SK-N-SH (cell line): ENCODE measurements at regions not wholly inside any gene's neighbourhood (a gene's known extent, or its start where the extent isn't known, plus 50 kb on each side); places are given as distances from the start of the nearest gene placed in this dataset.

Experiments
- CTCF ChIA-PET: fragments of 300-600, 350-600 bp; formaldehyde crosslinking; extraction: SDS; loops from one replicate; lab custom pipeline; 2021; lab: Yijun Ruan, JAX
- POLR2A ChIA-PET: fragments of 350-600 bp; sonication (Branson Sonifier 250); formaldehyde crosslinking; extraction: SDS; loops from one replicate; lab custom pipeline; 2020; ENCODE audit warnings: antibody characterized with exemption, inconsistent platforms; lab: Yijun Ruan, JAX
- DNase-seq: peaks from one replicate; pipeline ENCODE4 v3.0.0; 2012
- H2AFZ ChIP-seq: fragments of 200-600 bp; sonication (generic); 2 replicates; pipeline ENCODE4 v1.8.1; 2016; ENCODE audit warnings: antibody characterized with exemption, mild to moderate bottlenecking, low read depth
- H3F3A ChIP-seq: fragments of 200-600 bp; sonication (generic); replicated peaks from 2 replicates; pipeline ENCODE3; 2016; ENCODE audit warnings: antibody characterized with exemption, mild to moderate bottlenecking; ENCODE audit not compliant: insufficient read depth
- H3K27ac ChIP-seq, 2 experiments: fragments of 200-500 bp in 1 of 2; fragments of 200-600 bp in 1 of 2; sonication (Bioruptor generic) in 1 of 2; sonication (generic), shearing (Covaris generic) in 1 of 2; 2 replicates each; pipeline versions ENCODE4 v1.5.1 to v1.6.1; 2014 to 2016; ENCODE audit warnings: low read depth in 2 of 2, inconsistent platforms in 1 of 2, low read length in 1 of 2, mild to moderate bottlenecking in 1 of 2, mixed read lengths in 1 of 2
- H3K27me3 ChIP-seq: fragments of 200-600 bp; sonication (generic), shearing (Covaris generic); 2 replicates; pipeline ENCODE4 v1.6.1; 2016; ENCODE audit warnings: mixed run types; ENCODE audit not compliant: insufficient read depth
- H3K36me3 ChIP-seq, 2 experiments: fragments of 200-500 bp in 1 of 2; fragments of 200-600 bp in 1 of 2; sonication (Bioruptor generic) in 1 of 2; sonication (generic) in 1 of 2; replicated peaks in 1 of 2; 2 replicates each; pipeline versions ENCODE3 to v1.5.1; 2014 to 2016; ENCODE audit warnings: low read length in 1 of 2, mild to moderate bottlenecking in 1 of 2; ENCODE audit not compliant: insufficient read depth in 2 of 2, control insufficient read depth in 1 of 2
- H3K4me1 ChIP-seq, 2 experiments: fragments of 200-500 bp in 1 of 2; fragments of 200-600 bp in 1 of 2; sonication (Bioruptor generic) in 1 of 2; sonication (generic), shearing (Covaris generic) in 1 of 2; 2 replicates each; pipeline versions ENCODE4 v1.5.1 to v1.6.1; 2014 to 2016; ENCODE audit warnings: low read depth in 1 of 2, low read length in 1 of 2, mixed run types in 1 of 2; ENCODE audit not compliant: insufficient read depth in 2 of 2, control insufficient read depth in 1 of 2
- H3K4me2 ChIP-seq: fragments of 200-600 bp; sonication (generic), shearing (Covaris generic); 2 replicates; pipeline ENCODE4 v1.6.1; 2017; ENCODE audit warnings: mixed run types
- H3K4me3 ChIP-seq, 2 experiments: fragments of 200-500 bp in 1 of 2; fragments of 200-600 bp in 1 of 2; sonication (Bioruptor generic) in 1 of 2; sonication (generic), shearing (Covaris generic) in 1 of 2; 2 replicates each; pipeline versions ENCODE4 v1.5.1 to v1.8.1; 2014 to 2016; ENCODE audit warnings: low read depth in 2 of 2, inconsistent platforms in 1 of 2, low read length in 1 of 2, mild to moderate bottlenecking in 1 of 2, mixed read lengths in 1 of 2, moderate library complexity in 1 of 2
- H3K79me2 ChIP-seq: fragments of 200-600 bp; sonication (generic); 2 replicates; pipeline ENCODE4 v1.8.1; 2017; ENCODE audit warnings: mild to moderate bottlenecking; ENCODE audit not compliant: insufficient read depth
- H3K9ac ChIP-seq: fragments of 200-600 bp; sonication (generic); 2 replicates; pipeline ENCODE4 v1.6.1; 2017; ENCODE audit warnings: mixed run types
- H3K9me2 ChIP-seq: fragments of 200-600 bp; sonication (generic); 2 replicates; pipeline ENCODE4 v1.6.1; 2017; ENCODE audit warnings: mixed run types
- H3K9me3 ChIP-seq: fragments of 200-600 bp; sonication (generic); 2 replicates; pipeline ENCODE4 v1.6.1; 2017; ENCODE audit warnings: mixed run types, mild to moderate bottlenecking, moderate library complexity
- H4K20me1 ChIP-seq: fragments of 200-600 bp; sonication (generic); 2 replicates; pipeline ENCODE4 v1.6.1; 2017; ENCODE audit warnings: mild to moderate bottlenecking, mixed run types; ENCODE audit not compliant: insufficient read depth
- CHD2 ChIP-seq: fragments of 150-350 bp; IDR thresholded peaks from 2 replicates; pipeline ENCODE4 v1.6.1; 2018; ENCODE audit warnings: low read length; ENCODE audit not compliant: partially characterized antibody
- EP300 ChIP-seq, 2 experiments: IDR thresholded peaks; 2 replicates each; pipeline versions ENCODE4 v1.4.0 to v1.6.1; 2012; ENCODE audit warnings: borderline replicate concordance in 1 of 2, low read depth in 1 of 2, low read length in 1 of 2
- EZH2phosphoT487 ChIP-seq: fragments of 200-600 bp; sonication (generic); IDR thresholded peaks from 2 replicates; pipeline ENCODE4 v1.6.1; 2017; ENCODE audit warnings: low read depth, mixed run types, mild to moderate bottlenecking, antibody characterized with exemption, moderate library complexity, borderline replicate concordance
- GATA2 ChIP-seq: sonication (generic); formaldehyde crosslinking; IDR thresholded peaks from 2 replicates; pipeline ENCODE4 v1.5.0; 2020; ENCODE audit warnings: mild to moderate bottlenecking, missing genetic modification reagents
- JUND ChIP-seq: IDR thresholded peaks from 2 replicates; pipeline ENCODE4 v1.4.0; 2012
- NFIC ChIP-seq: IDR thresholded peaks from 2 replicates; pipeline ENCODE4 v1.4.0; 2012; ENCODE audit warnings: borderline replicate concordance
- RAD21 ChIP-seq: IDR thresholded peaks from 2 replicates; pipeline ENCODE4 v1.6.1; 2012; ENCODE audit warnings: mild to moderate bottlenecking, low read length
- RCOR1 ChIP-seq: fragments of 150-350 bp; IDR thresholded peaks from 2 replicates; pipeline ENCODE4 v1.6.1; 2017; ENCODE audit warnings: antibody characterized with exemption, low read length
- RFX5 ChIP-seq: IDR thresholded peaks from 2 replicates; pipeline ENCODE4 v1.6.1; 2012; ENCODE audit warnings: mild to moderate bottlenecking, improper control_type of control experiment, low read length
- RXRA ChIP-seq: IDR thresholded peaks from 2 replicates; pipeline ENCODE4 v1.4.0; 2012; ENCODE audit warnings: low read depth, mild to moderate bottlenecking, borderline replicate concordance
- TEAD4 ChIP-seq: IDR thresholded peaks from 2 replicates; pipeline ENCODE4 v1.4.0; 2012; ENCODE audit warnings: mild to moderate bottlenecking, borderline replicate concordance; ENCODE audit not compliant: insufficient read depth
- YY1 ChIP-seq: IDR thresholded peaks from 2 replicates; pipeline ENCODE4 v1.4.0; 2012; ENCODE audit warnings: low read depth, mild to moderate bottlenecking
- ZBTB33 ChIP-seq: IDR thresholded peaks from 2 replicates; pipeline ENCODE4 v1.4.0; 2012; ENCODE audit warnings: low read depth, borderline replicate concordance
- WGBS: methylation state at CpG from one replicate; pipeline ENCODE4 v1.1.6; 2017; ENCODE audit warnings: low lambda C conversion rate; 5-methylcytosine and 5-hydroxymethylcytosine counted together
- TF ChIP-seq, protein P1 (sequence below): IDR thresholded peaks from 2 replicates; pipeline ENCODE4 v1.4.0; 2012; ENCODE audit warnings: low read depth
- TF ChIP-seq, protein P2 (sequence below): fragments of 150-350 bp; IDR thresholded peaks from 2 replicates; pipeline ENCODE4 v1.6.1; 2016; ENCODE audit warnings: mild to moderate bottlenecking, low read depth, low read length
- TF ChIP-seq, protein P3 (sequence below): IDR thresholded peaks from 2 replicates; pipeline ENCODE4 v1.6.1; 2012; ENCODE audit warnings: mild to moderate bottlenecking, low read depth, low read length, moderate library complexity

DNA sequence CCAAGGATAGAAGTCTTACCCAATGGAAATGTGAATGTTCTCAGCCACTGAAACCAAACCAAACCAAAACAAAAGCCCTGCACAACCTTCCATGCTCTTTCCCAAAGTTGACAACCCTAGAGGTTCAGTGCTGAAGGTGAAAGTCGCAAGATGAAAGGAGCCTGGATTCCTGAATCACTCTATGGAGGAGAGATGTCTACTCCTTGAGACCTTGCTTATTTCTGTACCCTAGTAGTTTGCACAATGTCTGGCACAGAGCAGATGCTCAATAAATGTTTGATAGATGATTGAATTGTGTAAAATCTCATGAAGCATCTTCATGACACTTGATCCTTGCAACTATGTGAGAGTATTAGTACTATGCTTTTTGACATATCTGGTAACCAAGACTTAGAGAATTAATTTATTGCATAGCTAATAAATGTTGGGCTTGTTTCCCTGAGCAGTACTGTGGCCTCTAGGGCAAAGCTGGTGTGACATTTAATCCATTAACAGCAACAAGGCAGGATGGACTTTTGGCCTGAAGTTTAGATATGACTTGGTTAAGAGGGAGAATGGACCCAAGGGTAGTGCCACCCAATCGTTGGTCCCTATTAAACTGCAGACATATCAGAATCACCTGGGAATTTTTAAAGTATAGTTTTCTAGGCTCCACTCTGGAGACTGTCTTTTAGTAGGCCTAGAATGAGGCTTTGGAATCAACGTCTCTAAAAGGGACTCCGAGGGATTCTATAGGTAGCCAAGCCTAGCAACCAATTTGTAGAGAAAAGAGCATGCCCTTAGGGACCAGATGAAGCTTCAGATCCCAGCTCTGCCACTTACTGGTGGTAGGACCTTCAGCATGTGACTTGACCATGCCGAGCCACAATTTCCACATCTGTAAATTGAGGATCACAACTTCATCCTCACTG lies 145.9 kb downstream of the DDX1 start:
- no peaks in the 10 kb centered on the region for H3K36me3 ChIP-seq
- H3K79me2 ChIP-seq = no peaks in the 10 kb centered on the region
- no peak for TF ChIP-seq YY1
- no peak for TF ChIP-seq GATA2
- no peak for TF ChIP-seq RXRA
- no peak for TF ChIP-seq RFX5
- TF ChIP-seq, protein P1, sequence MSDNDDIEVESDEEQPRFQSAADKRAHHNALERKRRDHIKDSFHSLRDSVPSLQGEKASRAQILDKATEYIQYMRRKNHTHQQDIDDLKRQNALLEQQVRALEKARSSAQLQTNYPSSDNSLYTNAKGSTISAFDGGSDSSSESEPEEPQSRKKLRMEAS = no peak
- TF ChIP-seq JUND = no peak
- no peak for TF ChIP-seq RCOR1
- no peak for TF ChIP-seq EZH2phosphoT487
- no peak for TF ChIP-seq CHD2
- TF ChIP-seq, protein P2, sequence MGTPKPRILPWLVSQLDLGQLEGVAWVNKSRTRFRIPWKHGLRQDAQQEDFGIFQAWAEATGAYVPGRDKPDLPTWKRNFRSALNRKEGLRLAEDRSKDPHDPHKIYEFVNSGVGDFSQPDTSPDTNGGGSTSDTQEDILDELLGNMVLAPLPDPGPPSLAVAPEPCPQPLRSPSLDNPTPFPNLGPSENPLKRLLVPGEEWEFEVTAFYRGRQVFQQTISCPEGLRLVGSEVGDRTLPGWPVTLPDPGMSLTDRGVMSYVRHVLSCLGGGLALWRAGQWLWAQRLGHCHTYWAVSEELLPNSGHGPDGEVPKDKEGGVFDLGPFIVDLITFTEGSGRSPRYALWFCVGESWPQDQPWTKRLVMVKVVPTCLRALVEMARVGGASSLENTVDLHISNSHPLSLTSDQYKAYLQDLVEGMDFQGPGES = no peak
- TF ChIP-seq TEAD4 = no peak
- no peak for TF ChIP-seq RAD21
- TF ChIP-seq, protein P3, sequence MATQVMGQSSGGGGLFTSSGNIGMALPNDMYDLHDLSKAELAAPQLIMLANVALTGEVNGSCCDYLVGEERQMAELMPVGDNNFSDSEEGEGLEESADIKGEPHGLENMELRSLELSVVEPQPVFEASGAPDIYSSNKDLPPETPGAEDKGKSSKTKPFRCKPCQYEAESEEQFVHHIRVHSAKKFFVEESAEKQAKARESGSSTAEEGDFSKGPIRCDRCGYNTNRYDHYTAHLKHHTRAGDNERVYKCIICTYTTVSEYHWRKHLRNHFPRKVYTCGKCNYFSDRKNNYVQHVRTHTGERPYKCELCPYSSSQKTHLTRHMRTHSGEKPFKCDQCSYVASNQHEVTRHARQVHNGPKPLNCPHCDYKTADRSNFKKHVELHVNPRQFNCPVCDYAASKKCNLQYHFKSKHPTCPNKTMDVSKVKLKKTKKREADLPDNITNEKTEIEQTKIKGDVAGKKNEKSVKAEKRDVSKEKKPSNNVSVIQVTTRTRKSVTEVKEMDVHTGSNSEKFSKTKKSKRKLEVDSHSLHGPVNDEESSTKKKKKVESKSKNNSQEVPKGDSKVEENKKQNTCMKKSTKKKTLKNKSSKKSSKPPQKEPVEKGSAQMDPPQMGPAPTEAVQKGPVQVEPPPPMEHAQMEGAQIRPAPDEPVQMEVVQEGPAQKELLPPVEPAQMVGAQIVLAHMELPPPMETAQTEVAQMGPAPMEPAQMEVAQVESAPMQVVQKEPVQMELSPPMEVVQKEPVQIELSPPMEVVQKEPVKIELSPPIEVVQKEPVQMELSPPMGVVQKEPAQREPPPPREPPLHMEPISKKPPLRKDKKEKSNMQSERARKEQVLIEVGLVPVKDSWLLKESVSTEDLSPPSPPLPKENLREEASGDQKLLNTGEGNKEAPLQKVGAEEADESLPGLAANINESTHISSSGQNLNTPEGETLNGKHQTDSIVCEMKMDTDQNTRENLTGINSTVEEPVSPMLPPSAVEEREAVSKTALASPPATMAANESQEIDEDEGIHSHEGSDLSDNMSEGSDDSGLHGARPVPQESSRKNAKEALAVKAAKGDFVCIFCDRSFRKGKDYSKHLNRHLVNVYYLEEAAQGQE = no peak
- no peak for TF ChIP-seq ZBTB33
- TF ChIP-seq EP300 (IDR thresholded peaks at IDR 0.05; ENCODE audit: borderline replicate concordance in 1 of 2, low read depth in 1 of 2, low read length in 1 of 2) = no peak
- no peak for TF ChIP-seq NFIC
- H3F3A ChIP-seq = no peaks in the 10 kb centered on the region
- no peaks in the 10 kb centered on the region for H3K9me3 ChIP-seq
- no peak overlapping the region for H3K27ac ChIP-seq
- H3K4me1 ChIP-seq = peaks cover 0 to 11% of the 10 kb centered on the region in 2 experiments; a peak in 1 of 4 replicates
- H4K20me1 ChIP-seq = no peaks in the 10 kb centered on the region
- POLR2A ChIA-PET = no interaction called here
- H3K27me3 ChIP-seq = no peaks in the 10 kb centered on the region
- no peak overlapping the region for H3K4me2 ChIP-seq
- DNase-seq = no peak
- no peaks in the 10 kb centered on the region for H3K9me2 ChIP-seq
- CTCF ChIA-PET = interaction anchor here (0.7 to 3.8 kb wide), 3 partner anchors 10 to 47 kb away, joined by 3 to 14 read pairs (median 3); no protein-coding TSS in a partner anchor
- H3K4me3 ChIP-seq = no peak overlapping the region
- WGBS = 39% methylated on average over 5 of the region's 5 CpGs
- H2AFZ ChIP-seq = no peak overlapping the region
- no peak overlapping the region for H3K9ac ChIP-seq
